ENCODE measurements at regions not wholly inside any gene's neighbourhood (a gene's known extent, or its start where the extent isn't known, plus 50 kb on each side); places are given as distances from the start of the nearest gene placed in this dataset.

DNA sequence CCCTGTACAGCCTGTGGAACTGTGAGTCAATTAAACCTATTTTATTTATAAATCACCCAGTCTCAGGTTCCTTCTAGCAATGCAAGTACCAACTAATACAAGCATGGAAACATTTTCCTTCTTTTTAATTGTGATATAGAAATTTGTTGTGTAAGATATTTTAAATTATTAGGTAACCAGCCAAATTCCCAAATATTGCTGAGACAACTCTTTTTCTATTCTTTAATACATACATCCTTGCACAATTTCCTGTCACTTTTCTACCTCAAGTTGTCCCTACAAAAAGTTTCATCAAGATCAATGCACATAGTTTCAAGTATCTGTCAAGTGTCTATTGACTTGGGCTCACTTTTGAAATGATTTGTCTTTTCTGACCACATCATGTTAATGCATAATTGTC, 488.6 kb downstream of the ACTL7B start:
- Histone ChIP-seq H3K27ac (no peak overlapping the region), H3K4me3 (no peak overlapping the region), H3K9me3 (no peaks in the 10 kb centered on the region), H3K36me3 (no peaks in the 10 kb centered on the region), H3K4me1 (peaks cover 7% of the 10 kb centered on the region), H3K27me3 (no peaks in the 10 kb centered on the region)
- TF ChIP-seq, protein P1, sequence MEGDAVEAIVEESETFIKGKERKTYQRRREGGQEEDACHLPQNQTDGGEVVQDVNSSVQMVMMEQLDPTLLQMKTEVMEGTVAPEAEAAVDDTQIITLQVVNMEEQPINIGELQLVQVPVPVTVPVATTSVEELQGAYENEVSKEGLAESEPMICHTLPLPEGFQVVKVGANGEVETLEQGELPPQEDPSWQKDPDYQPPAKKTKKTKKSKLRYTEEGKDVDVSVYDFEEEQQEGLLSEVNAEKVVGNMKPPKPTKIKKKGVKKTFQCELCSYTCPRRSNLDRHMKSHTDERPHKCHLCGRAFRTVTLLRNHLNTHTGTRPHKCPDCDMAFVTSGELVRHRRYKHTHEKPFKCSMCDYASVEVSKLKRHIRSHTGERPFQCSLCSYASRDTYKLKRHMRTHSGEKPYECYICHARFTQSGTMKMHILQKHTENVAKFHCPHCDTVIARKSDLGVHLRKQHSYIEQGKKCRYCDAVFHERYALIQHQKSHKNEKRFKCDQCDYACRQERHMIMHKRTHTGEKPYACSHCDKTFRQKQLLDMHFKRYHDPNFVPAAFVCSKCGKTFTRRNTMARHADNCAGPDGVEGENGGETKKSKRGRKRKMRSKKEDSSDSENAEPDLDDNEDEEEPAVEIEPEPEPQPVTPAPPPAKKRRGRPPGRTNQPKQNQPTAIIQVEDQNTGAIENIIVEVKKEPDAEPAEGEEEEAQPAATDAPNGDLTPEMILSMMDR (IDR thresholded peaks at IDR 0.05): no peak
- TF ChIP-seq POLR2AphosphoS5 (IDR thresholded peaks at IDR 0.05; ENCODE audit: insufficient read depth in 1 of 2, low read depth in 1 of 2) (no peak), POLR2A (IDR thresholded peaks at IDR 0.05) (no peak)
- DNase-seq (ENCODE audit: extremely low spot score in 2 of 2): no peak
- intact Hi-C loops (cut with DNase I): no loop called here

DNA sequence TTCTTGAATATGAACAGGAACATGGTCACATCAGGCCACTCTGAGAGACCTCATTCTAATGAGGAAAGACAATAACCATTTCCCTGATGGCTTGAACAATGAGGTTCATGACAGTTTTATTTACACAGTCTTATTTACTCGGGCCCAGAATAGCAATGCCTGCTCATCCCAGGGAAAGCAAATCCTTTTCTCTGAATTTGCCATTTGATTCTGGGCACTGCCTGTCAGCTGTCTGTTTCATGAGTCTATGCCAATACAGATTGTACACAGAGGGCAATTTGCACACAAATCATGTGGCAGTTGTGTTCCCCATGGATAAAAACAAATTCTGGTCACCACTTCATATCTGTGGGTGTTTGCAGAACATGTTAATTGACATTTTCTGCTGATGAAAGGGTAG, 492.5 kb downstream of the ACTL7B start:
- peaks cover 20% of the 10 kb centered on the region for H3K4me1 ChIP-seq
- H3K36me3 ChIP-seq: no peaks in the 10 kb centered on the region
- no peak overlapping the region for H3K4me3 ChIP-seq
- no peaks in the 10 kb centered on the region for H3K27me3 ChIP-seq
- no peaks in the 10 kb centered on the region for H3K9me3 ChIP-seq
- DNase-seq (ENCODE audit: extremely low spot score in 2 of 2): no peak
- intact Hi-C loops (cut with DNase I): no loop called here
- no peak overlapping the region for H3K27ac ChIP-seq
- TF ChIP-seq, protein P1 (IDR thresholded peaks at IDR 0.05): no peak

DNA sequence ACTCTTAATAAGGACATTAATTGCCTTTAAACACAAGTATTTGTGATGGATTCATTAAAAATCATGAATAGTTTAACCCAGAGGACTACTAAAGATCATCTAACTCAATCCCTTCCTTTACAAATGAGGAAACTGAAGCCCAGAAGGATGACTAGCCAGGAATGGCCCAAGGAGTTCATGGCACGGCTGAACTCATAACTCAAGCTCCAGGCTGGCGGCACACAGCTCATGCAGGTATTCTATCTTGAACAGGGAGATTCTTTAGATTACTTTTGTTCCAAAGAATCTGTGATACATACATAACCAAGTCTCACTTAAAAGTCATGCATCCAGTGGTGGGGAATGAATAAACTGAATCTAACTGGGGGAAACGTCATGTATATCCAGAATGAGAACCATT, 495.5 kb downstream of the ACTL7B start:
- no peaks in the 10 kb centered on the region for H3K27me3 ChIP-seq
- H3K4me1 ChIP-seq: peaks cover 14% of the 10 kb centered on the region
- intact Hi-C loops (cut with DNase I): no loop called here
- H3K36me3 ChIP-seq: no peaks in the 10 kb centered on the region
- DNase-seq (ENCODE audit: extremely low spot score in 2 of 2): no peak
- peak overlapping the region; percentile 16 for H3K27ac ChIP-seq
- H3K9me3 ChIP-seq: no peaks in the 10 kb centered on the region
- no peak overlapping the region for H3K4me3 ChIP-seq
- TF ChIP-seq POLR2A (IDR thresholded peaks at IDR 0.05) (no peak), POLR2AphosphoS5 (IDR thresholded peaks at IDR 0.05; ENCODE audit: insufficient read depth in 1 of 2, low read depth in 1 of 2) (no peak)
- TF ChIP-seq, protein P1 (IDR thresholded peaks at IDR 0.05): no peak

DNA sequence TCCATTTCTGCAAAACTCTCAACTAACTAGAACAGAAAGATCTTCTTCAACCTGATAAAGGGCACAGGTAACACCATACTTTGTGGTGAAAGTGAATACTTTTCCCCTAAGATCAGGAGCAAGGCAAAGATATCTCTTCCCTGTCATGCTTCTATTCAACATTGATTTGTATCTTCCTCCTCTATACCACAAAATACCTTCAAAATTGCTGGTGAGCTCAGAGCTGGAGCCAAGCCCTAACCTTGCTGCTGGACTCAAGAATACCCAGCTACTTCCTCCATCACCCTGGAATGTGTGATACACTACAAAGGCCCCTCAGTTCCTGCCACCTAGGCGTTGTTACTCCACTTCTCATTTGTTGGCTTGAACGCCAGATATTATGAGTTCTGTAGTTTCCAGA, 499.0 kb downstream of the ACTL7B start:
- no peak overlapping the region for H3K4me3 ChIP-seq
- TF ChIP-seq POLR2A (IDR thresholded peaks at IDR 0.05) (no peak), POLR2AphosphoS5 (IDR thresholded peaks at IDR 0.05; ENCODE audit: insufficient read depth in 1 of 2, low read depth in 1 of 2) (no peak)
- TF ChIP-seq, protein P1 (IDR thresholded peaks at IDR 0.05): no peak
- intact Hi-C loops (cut with DNase I): no loop called here
- H3K36me3 ChIP-seq: no peaks in the 10 kb centered on the region
- H3K4me1 ChIP-seq: peaks cover 19% of the 10 kb centered on the region
- H3K27ac ChIP-seq: no peak overlapping the region
- H3K9me3 ChIP-seq: no peaks in the 10 kb centered on the region
- H3K27me3 ChIP-seq: no peaks in the 10 kb centered on the region
- DNase-seq (ENCODE audit: extremely low spot score in 2 of 2): no peak

DNA sequence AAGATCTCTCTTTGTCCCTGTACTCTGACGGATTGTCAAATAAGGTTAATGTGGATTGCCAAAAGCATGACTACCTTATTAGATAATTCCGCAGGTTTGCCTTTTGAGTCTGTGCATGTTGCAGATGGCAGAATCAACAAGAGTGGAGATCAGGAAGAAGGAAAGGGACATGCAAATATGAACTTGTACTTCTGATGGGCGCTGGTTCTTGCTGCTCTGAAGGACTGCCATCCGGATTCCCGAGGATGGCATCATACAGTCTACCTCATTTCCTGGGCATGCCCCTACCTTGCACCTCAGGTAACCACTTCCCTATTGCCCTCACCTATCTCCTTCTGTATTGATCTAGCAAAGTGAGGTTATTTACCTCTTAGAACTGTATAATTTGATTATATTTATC, 504.2 kb downstream of the ACTL7B start:
- intact Hi-C loops (cut with DNase I): no loop called here
- Histone ChIP-seq H3K9me3 (no peaks in the 10 kb centered on the region), H3K4me3 (no peak overlapping the region), H3K27me3 (no peaks in the 10 kb centered on the region), H3K27ac (no peak overlapping the region), H3K36me3 (no peaks in the 10 kb centered on the region), H3K4me1 (peaks cover 5% of the 10 kb centered on the region)
- no peak for DNase-seq (ENCODE audit: extremely low spot score in 2 of 2)
- TF ChIP-seq POLR2AphosphoS5 (IDR thresholded peaks at IDR 0.05; ENCODE audit: insufficient read depth in 1 of 2, low read depth in 1 of 2): peak in 1 of 2 donors; percentile 82
- TF ChIP-seq, protein P1 (IDR thresholded peaks at IDR 0.05): no peak

Data from vagina (tissue), 2 donors.